HG03469 (cell line): ENCODE measurements at regions not wholly inside any gene's neighbourhood (a gene's known extent, or its start where the extent isn't known, plus 50 kb on each side); places are given as distances from the start of the nearest gene placed in this dataset.
"Not testable (repeated sequence)": the region's sequence is repeated elsewhere in the genome, so short reads cannot be mapped to it uniquely, and the experiment has no call there.

Source experiments
- ATAC-seq: cut with Tn5 transposase; IDR thresholded peaks from one replicate; pipeline ENCODE4 v1.9.1; 2021; ENCODE audit warnings: mild to moderate bottlenecking, moderate library complexity, moderate number of reproducible peaks; ENCODE audit not compliant: unreplicated experiment

GRCh38 chrX:66914080-66914479, 275.2 kb upstream of the EDA2R start:
- no peak for ATAC-seq

GRCh38 chrX:66912417-66912816, 273.5 kb upstream of the EDA2R start:
- ATAC-seq = no peak

GRCh38 chrX:66902081-66902480, 263.2 kb upstream of the EDA2R start:
- no peak for ATAC-seq

GRCh38 chrX:66900886-66901285, 262.0 kb upstream of the EDA2R start:
- no peak for ATAC-seq

- no peak for ATAC-seq
Observed at GRCh38 chrX:66892004-66892403, 253.1 kb upstream of the EDA2R start.

- ATAC-seq = no peak
Observed at GRCh38 chrX:66889418-66889817, 250.5 kb upstream of the EDA2R start.

- ATAC-seq = no peak
Observed at GRCh38 chrX:66882101-66882500, 243.2 kb upstream of the EDA2R start.

GRCh38 chrX:66876776-66877175, 237.9 kb upstream of the EDA2R start:
- ATAC-seq = no peak

- no peak for ATAC-seq
Observed at GRCh38 chrX:66872771-66873170, 233.9 kb upstream of the EDA2R start.

GRCh38 chrX:66863721-66864120, 224.8 kb upstream of the EDA2R start:
- no peak for ATAC-seq

GRCh38 chrX:66833426-66833825, 194.5 kb upstream of the EDA2R start:
- ATAC-seq = peak; percentile 97

GRCh38 chrX:66815227-66815626, 176.3 kb upstream of the EDA2R start:
- no peak for ATAC-seq

GRCh38 chrX:66794514-66794913, 155.6 kb upstream of the EDA2R start:
- not testable (repeated sequence) for ATAC-seq

GRCh38 chrX:66766318-66766717, 127.4 kb upstream of the EDA2R start:
- ATAC-seq = no peak

- ATAC-seq = no peak
Observed at GRCh38 chrX:66760651-66761050, 121.8 kb upstream of the EDA2R start.

GRCh38 chrX:66756717-66757116, 117.8 kb upstream of the EDA2R start:
- peak; percentile 69 for ATAC-seq

GRCh38 chrX:66751136-66751782, 112.4 kb upstream of the EDA2R start:
- ATAC-seq = no peak

- ATAC-seq = not testable (repeated sequence)
Observed at GRCh38 chrX:66744519-66744918, 105.6 kb upstream of the EDA2R start.

GRCh38 chrX:66731398-66731797, 92.5 kb upstream of the EDA2R start:
- ATAC-seq = no peak

- ATAC-seq = no peak
Observed at GRCh38 chrX:66728818-66729271, 90.0 kb upstream of the EDA2R start.

- no peak for ATAC-seq
Observed at GRCh38 chrX:66717926-66718325, 79.0 kb upstream of the EDA2R start.

- no peak for ATAC-seq
Observed at GRCh38 chrX:66698273-66699204, 59.7 kb upstream of the EDA2R start.
